ENCODE measurements at regions not wholly inside any gene's neighbourhood (a gene's known extent, or its start where the extent isn't known, plus 50 kb on each side); places are given as distances from the start of the nearest gene placed in this dataset.

DNA sequence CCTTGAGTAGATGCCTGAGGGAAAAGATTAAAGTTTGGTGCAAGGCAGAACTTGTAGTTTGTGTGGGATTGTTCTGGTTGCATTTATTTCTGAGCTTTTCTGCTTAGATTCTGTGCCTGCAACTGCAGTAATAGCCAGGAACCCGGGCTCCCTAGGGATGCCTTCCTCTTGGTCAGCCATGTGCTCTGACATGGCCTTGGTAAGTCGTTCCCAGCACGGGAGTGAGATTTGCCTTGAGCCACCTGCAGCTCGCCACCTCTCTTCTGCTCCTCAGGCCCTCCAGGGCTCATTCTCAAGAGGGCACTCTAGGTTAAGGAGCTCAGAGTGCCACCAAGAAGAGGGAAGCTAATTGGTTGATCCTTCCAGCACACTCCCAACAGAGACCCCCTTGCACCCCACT, 350.6 kb upstream of the MKI67 start:
- Histone ChIP-seq H3K9ac (ENCODE audit: low read depth in 1 of 2, low read length in 2 of 2) (no peak overlapping the region), H3K9me3 (ENCODE audit: control insufficient read depth in 4 of 4, low read length in 3 of 4) (no peaks in the 10 kb centered on the region), H3K27ac (ENCODE audit: low read depth in 1 of 2, low read length in 2 of 2) (no peak overlapping the region), H3K4me3 (ENCODE audit: low read depth in 1 of 3, low read length in 3 of 3) (no peak overlapping the region), H3K27me3 (ENCODE audit: control insufficient read depth in 4 of 4, insufficient read depth in 4 of 4, low read length in 3 of 4) (peaks cover 0 to under 1% (median 0%) of the 10 kb centered on the region in 4 donors), H3K4me1 (ENCODE audit: control insufficient read depth in 4 of 4, insufficient read depth in 4 of 4, low read length in 3 of 4) (no peaks in the 10 kb centered on the region), H3K36me3 (ENCODE audit: control insufficient read depth in 4 of 4, insufficient read depth in 3 of 4, low read depth in 1 of 4, low read length in 3 of 4) (no peaks in the 10 kb centered on the region)
- TF ChIP-seq YY1 (IDR thresholded peaks at IDR 0.05): no peak
- TF ChIP-seq FOXA1 (IDR thresholded peaks at IDR 0.05): no peak
- TF ChIP-seq TAF1 (conservative IDR thresholded peaks at IDR 0.05): no peak
- no peak for TF ChIP-seq CTCF (IDR thresholded peaks at IDR 0.05; ENCODE audit: low read depth, low read length, missing input control)
- TF ChIP-seq EGR1 (IDR thresholded peaks at IDR 0.05; ENCODE audit: low read depth in 2 of 2): no peak
- no peak for TF ChIP-seq MAX (IDR thresholded peaks at IDR 0.05)
- TF ChIP-seq JUND (IDR thresholded peaks at IDR 0.05): no peak
- no peak for TF ChIP-seq GABPA (IDR thresholded peaks at IDR 0.05 in 1 of 2, conservative IDR thresholded peaks at IDR 0.05 in 1 of 2)
- TF ChIP-seq RXRA (IDR thresholded peaks at IDR 0.05): no peak
- no peak for TF ChIP-seq HNF4G (IDR thresholded peaks at IDR 0.05)
- TF ChIP-seq SP1 (IDR thresholded peaks at IDR 0.05): no peak
- no peak for TF ChIP-seq FOXA2 (IDR thresholded peaks at IDR 0.05)
- no peak for TF ChIP-seq RAD21 (IDR thresholded peaks at IDR 0.05)
- TF ChIP-seq, protein P1, sequence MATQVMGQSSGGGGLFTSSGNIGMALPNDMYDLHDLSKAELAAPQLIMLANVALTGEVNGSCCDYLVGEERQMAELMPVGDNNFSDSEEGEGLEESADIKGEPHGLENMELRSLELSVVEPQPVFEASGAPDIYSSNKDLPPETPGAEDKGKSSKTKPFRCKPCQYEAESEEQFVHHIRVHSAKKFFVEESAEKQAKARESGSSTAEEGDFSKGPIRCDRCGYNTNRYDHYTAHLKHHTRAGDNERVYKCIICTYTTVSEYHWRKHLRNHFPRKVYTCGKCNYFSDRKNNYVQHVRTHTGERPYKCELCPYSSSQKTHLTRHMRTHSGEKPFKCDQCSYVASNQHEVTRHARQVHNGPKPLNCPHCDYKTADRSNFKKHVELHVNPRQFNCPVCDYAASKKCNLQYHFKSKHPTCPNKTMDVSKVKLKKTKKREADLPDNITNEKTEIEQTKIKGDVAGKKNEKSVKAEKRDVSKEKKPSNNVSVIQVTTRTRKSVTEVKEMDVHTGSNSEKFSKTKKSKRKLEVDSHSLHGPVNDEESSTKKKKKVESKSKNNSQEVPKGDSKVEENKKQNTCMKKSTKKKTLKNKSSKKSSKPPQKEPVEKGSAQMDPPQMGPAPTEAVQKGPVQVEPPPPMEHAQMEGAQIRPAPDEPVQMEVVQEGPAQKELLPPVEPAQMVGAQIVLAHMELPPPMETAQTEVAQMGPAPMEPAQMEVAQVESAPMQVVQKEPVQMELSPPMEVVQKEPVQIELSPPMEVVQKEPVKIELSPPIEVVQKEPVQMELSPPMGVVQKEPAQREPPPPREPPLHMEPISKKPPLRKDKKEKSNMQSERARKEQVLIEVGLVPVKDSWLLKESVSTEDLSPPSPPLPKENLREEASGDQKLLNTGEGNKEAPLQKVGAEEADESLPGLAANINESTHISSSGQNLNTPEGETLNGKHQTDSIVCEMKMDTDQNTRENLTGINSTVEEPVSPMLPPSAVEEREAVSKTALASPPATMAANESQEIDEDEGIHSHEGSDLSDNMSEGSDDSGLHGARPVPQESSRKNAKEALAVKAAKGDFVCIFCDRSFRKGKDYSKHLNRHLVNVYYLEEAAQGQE (IDR thresholded peaks at IDR 0.05): no peak
- DNase-seq (ENCODE audit: low spot score): no peak
- WGBS: 63% methylated on average over 4 of the region's 4 CpGs

DNA sequence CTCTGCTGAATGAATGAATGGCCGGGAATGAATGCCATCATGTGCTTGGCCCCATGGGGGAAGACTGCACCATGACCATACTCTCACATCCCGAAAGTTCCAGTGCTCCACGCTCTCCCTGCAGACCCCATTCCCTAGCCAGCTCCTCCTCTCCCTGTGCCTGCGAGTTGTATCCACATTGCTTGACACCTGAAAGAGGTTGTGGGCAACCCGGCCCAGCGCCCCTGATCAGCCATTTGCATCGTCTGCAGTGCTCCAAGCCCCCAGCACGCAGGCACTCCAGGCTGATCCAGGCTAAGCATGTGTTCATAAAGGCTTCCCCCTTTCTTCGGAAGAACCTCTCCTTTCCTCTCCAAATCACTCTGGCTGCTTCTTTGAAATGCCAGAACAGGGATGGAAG, 354.4 kb upstream of the MKI67 start:
- TF ChIP-seq SP1 (IDR thresholded peaks at IDR 0.05) (no peak), RXRA (IDR thresholded peaks at IDR 0.05) (no peak), YY1 (IDR thresholded peaks at IDR 0.05) (no peak), ATF3 (IDR thresholded peaks at IDR 0.05) (no peak), NR2F2 (IDR thresholded peaks at IDR 0.05) (no peak), RAD21 (IDR thresholded peaks at IDR 0.05) (no peak), FOXA1 (IDR thresholded peaks at IDR 0.05) (no peak), HNF4A (conservative IDR thresholded peaks at IDR 0.05) (no peak), TAF1 (conservative IDR thresholded peaks at IDR 0.05) (no peak)
- TF ChIP-seq, protein P2, sequence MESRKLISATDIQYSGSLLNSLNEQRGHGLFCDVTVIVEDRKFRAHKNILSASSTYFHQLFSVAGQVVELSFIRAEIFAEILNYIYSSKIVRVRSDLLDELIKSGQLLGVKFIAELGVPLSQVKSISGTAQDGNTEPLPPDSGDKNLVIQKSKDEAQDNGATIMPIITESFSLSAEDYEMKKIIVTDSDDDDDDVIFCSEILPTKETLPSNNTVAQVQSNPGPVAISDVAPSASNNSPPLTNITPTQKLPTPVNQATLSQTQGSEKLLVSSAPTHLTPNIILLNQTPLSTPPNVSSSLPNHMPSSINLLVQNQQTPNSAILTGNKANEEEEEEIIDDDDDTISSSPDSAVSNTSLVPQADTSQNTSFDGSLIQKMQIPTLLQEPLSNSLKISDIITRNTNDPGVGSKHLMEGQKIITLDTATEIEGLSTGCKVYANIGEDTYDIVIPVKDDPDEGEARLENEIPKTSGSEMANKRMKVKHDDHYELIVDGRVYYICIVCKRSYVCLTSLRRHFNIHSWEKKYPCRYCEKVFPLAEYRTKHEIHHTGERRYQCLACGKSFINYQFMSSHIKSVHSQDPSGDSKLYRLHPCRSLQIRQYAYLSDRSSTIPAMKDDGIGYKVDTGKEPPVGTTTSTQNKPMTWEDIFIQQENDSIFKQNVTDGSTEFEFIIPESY (IDR thresholded peaks at IDR 0.05): no peak
- Histone ChIP-seq H3K27me3 (ENCODE audit: control insufficient read depth in 4 of 4, insufficient read depth in 4 of 4, low read length in 3 of 4) (peaks cover 0 to 2% (median 0%) of the 10 kb centered on the region in 4 donors), H3K36me3 (ENCODE audit: control insufficient read depth in 4 of 4, insufficient read depth in 3 of 4, low read depth in 1 of 4, low read length in 3 of 4) (no peaks in the 10 kb centered on the region), H3K4me3 (ENCODE audit: low read depth in 1 of 3, low read length in 3 of 3) (no peak overlapping the region), H3K9ac (ENCODE audit: low read depth in 1 of 2, low read length in 2 of 2) (no peak overlapping the region), H3K4me1 (ENCODE audit: control insufficient read depth in 4 of 4, insufficient read depth in 4 of 4, low read length in 3 of 4) (no peaks in the 10 kb centered on the region), H3K9me3 (ENCODE audit: control insufficient read depth in 4 of 4, low read length in 3 of 4) (no peaks in the 10 kb centered on the region), H3K27ac (ENCODE audit: low read depth in 1 of 2, low read length in 2 of 2) (no peak overlapping the region)
- 68% methylated on average over 9 of the region's 9 CpGs for WGBS
- no peak for DNase-seq (ENCODE audit: low spot score)

Data from liver (tissue), 8 donors.